Cardiac fibroblast (primary cell): ENCODE measurements at regions not wholly inside any gene's neighbourhood (a gene's known extent, or its start where the extent isn't known, plus 50 kb on each side); places are given as distances from the start of the nearest gene placed in this dataset.
"Not testable (repeated sequence)": the region's sequence is repeated elsewhere in the genome, so short reads cannot be mapped to it uniquely, and the experiment has no call there.

ENCODE experiments used
- DNase-seq, 2 donors: peaks; one replicate each; pipeline versions ENCODE4 v3.0.0 to v3.0.0-alpha.2; 2010; ENCODE audit warnings: low read depth in 2 of 2
- H3K4me3 ChIP-seq, 2 donors: replicated peaks in 1 of 2; 1 replicate in 1 of 2; 2 replicates in 1 of 2; pipeline ENCODE4 v1.5.1; 2011; ENCODE audit warnings: low read depth in 2 of 2, low read length in 2 of 2, mild to moderate bottlenecking in 2 of 2, moderate library complexity in 1 of 2
- TF ChIP-seq, protein P1 (sequence below): IDR thresholded peaks from one replicate; pipeline ENCODE4 v1.5.1; 2011; ENCODE audit warnings: low read depth, mild to moderate bottlenecking, low read length, inconsistent platforms

DNA sequence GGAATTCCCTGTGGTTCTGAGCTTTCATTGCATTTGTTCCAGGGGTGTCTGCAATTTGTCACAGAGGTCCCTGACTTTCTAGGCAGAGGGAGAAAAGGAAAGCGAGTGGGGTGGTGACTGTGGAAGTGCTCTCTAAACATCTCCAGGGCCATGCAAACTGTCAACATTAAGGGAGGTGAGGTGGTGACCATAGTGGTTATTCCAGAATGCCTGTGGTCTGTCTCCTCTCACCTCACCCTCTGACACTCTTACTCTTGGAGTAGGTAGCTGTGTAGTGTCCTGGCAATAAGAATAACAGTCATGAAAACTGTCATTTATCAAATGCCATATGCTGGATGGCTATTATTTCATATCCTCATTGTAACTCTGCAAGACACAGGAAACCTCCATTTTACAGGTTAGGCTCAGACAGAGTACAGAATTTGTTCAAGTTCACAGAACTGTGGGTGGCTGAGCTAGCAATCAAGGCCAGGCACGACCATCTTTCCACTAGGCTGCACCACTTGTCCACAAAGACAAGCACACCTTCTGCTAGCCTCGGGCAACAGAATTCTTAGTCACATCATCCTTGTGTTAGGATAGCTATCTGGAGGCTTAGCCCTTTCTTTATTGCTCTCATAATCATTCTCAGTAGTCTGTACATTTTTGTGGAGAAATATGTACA, 179.4 kb downstream of the CD47 start:
- no peak overlapping the region for H3K4me3 ChIP-seq
- DNase-seq, result no peak
- TF ChIP-seq, protein P1, sequence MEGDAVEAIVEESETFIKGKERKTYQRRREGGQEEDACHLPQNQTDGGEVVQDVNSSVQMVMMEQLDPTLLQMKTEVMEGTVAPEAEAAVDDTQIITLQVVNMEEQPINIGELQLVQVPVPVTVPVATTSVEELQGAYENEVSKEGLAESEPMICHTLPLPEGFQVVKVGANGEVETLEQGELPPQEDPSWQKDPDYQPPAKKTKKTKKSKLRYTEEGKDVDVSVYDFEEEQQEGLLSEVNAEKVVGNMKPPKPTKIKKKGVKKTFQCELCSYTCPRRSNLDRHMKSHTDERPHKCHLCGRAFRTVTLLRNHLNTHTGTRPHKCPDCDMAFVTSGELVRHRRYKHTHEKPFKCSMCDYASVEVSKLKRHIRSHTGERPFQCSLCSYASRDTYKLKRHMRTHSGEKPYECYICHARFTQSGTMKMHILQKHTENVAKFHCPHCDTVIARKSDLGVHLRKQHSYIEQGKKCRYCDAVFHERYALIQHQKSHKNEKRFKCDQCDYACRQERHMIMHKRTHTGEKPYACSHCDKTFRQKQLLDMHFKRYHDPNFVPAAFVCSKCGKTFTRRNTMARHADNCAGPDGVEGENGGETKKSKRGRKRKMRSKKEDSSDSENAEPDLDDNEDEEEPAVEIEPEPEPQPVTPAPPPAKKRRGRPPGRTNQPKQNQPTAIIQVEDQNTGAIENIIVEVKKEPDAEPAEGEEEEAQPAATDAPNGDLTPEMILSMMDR, result no peak

GRCh38 chr3:107910713-107911259, 180.0 kb downstream of the CD47 start:
- no peak for DNase-seq
- TF ChIP-seq, protein P1, result no peak
- H3K4me3 ChIP-seq, result no peak overlapping the region

- not testable (repeated sequence) for H3K4me3 ChIP-seq, DNase-seq
Measured at GRCh38 chr3:107909583-107909982, 181.2 kb downstream of the CD47 start.

GRCh38 chr3:107907996-107908395, 182.8 kb downstream of the CD47 start:
- no peak for DNase-seq
- TF ChIP-seq, protein P1, result no peak
- no peak overlapping the region for H3K4me3 ChIP-seq

- H3K4me3 ChIP-seq, result no peak overlapping the region
- peak in 1 of 2 donors; percentile 26 for DNase-seq
- TF ChIP-seq, protein P1, result no peak
Measured at GRCh38 chr3:107904536-107905066, 186.2 kb downstream of the CD47 start.

GRCh38 chr3:107899990-107900651, 190.7 kb downstream of the CD47 start:
- TF ChIP-seq, protein P1, result no peak
- H3K4me3 ChIP-seq, result no peak overlapping the region
- DNase-seq, result peak in 1 of 2 donors; percentile 25

GRCh38 chr3:107897471-107898061, 193.3 kb downstream of the CD47 start:
- DNase-seq, result peak in 1 of 2 donors; percentile 53
- no peak overlapping the region for H3K4me3 ChIP-seq
- TF ChIP-seq, protein P1, result no peak
